ENCODE measurements at regions not wholly inside any gene's neighbourhood (a gene's known extent, or its start where the extent isn't known, plus 50 kb on each side); places are given as distances from the start of the nearest gene placed in this dataset.
"Not testable (repeated sequence)": the region's sequence is repeated elsewhere in the genome, so short reads cannot be mapped to it uniquely, and the experiment has no call there.

- no peak for DNase-seq
Observed at GRCh38 chr12:66733321-66733720, 54.4 kb upstream of the GRIP1 start.

- DNase-seq: no peak
Observed at GRCh38 chr12:66733839-66734238, 55.0 kb upstream of the GRIP1 start.

- no peak for DNase-seq
Observed at GRCh38 chr12:66735275-66735674, 56.4 kb upstream of the GRIP1 start.

GRCh38 chr12:66736931-66737330, 58.1 kb upstream of the GRIP1 start:
- DNase-seq: no peak

- DNase-seq: no peak
Observed at GRCh38 chr12:66739266-66739665, 60.4 kb upstream of the GRIP1 start.

GRCh38 chr12:66739940-66740651, 61.2 kb upstream of the GRIP1 start:
- no peak for DNase-seq

- DNase-seq: no peak
Observed at GRCh38 chr12:66740732-66741131, 61.9 kb upstream of the GRIP1 start.

- DNase-seq: no peak
Observed at GRCh38 chr12:66741919-66742318, 63.0 kb upstream of the GRIP1 start.

GRCh38 chr12:66742508-66743367, 63.9 kb upstream of the GRIP1 start:
- peak; percentile 26 to 38 for DNase-seq

- no peak for DNase-seq
Observed at GRCh38 chr12:66744461-66744860, 65.6 kb upstream of the GRIP1 start.

- peak in 1 of 2 experiments; percentile 3 for DNase-seq
Observed at GRCh38 chr12:66744956-66745383, 66.1 kb upstream of the GRIP1 start.

- DNase-seq: no peak
Observed at GRCh38 chr12:66746489-66747201, 67.8 kb upstream of the GRIP1 start.

- no peak for DNase-seq
Observed at GRCh38 chr12:66751432-66752113, 72.7 kb upstream of the GRIP1 start.

GRCh38 chr12:66753810-66754209, 74.9 kb upstream of the GRIP1 start:
- no peak for DNase-seq

- DNase-seq: peak; percentile 7 to 21
Observed at GRCh38 chr12:66755727-66756395, 77.0 kb upstream of the GRIP1 start.

- DNase-seq: no peak
Observed at GRCh38 chr12:66756631-66757030, 77.8 kb upstream of the GRIP1 start.

GRCh38 chr12:66760122-66760521, 81.2 kb upstream of the GRIP1 start:
- DNase-seq: not testable (repeated sequence)

GRCh38 chr12:66763467-66763866, 84.6 kb upstream of the GRIP1 start:
- DNase-seq: no peak

GRCh38 chr12:66765204-66765603, 86.3 kb upstream of the GRIP1 start:
- DNase-seq: no peak

- DNase-seq: no peak
Observed at GRCh38 chr12:66767536-66767935, 88.7 kb upstream of the GRIP1 start.

- DNase-seq: peak in 1 of 2 experiments; percentile 1
Observed at GRCh38 chr12:66768293-66768692, 89.4 kb upstream of the GRIP1 start.

GRCh38 chr12:66774929-66775328, 96.1 kb upstream of the GRIP1 start:
- DNase-seq: no peak

Data from Kasumi-1 (cell line).